ENCODE measurements at regions not wholly inside any gene's neighbourhood (a gene's known extent, or its start where the extent isn't known, plus 50 kb on each side); places are given as distances from the start of the nearest gene placed in this dataset.

- DNase-seq: peak; percentile 66
Observed at GRCh38 chr2:236317938-236318396, 53.8 kb upstream of the ASB18 start.

- no peak for DNase-seq
Observed at GRCh38 chr2:236318401-236318800, 54.2 kb upstream of the ASB18 start.

GRCh38 chr2:236319036-236319435 lies 54.8 kb upstream of the ASB18 start:
- no peak for DNase-seq

- DNase-seq: no peak
Observed at GRCh38 chr2:236321415-236321814, 57.2 kb upstream of the ASB18 start.

GRCh38 chr2:236333417-236334121 lies 69.4 kb upstream of the ASB18 start:
- DNase-seq: no peak

GRCh38 chr2:236334122-236334876 lies 70.1 kb upstream of the ASB18 start:
- no peak for DNase-seq

GRCh38 chr2:236335696-236336574 lies 71.7 kb upstream of the ASB18 start:
- DNase-seq: no peak

GRCh38 chr2:236336575-236337464 lies 72.6 kb upstream of the ASB18 start:
- DNase-seq: no peak

- no peak for DNase-seq
Observed at GRCh38 chr2:236337465-236338325, 73.5 kb upstream of the ASB18 start.

GRCh38 chr2:236338495-236339184 lies 74.4 kb upstream of the ASB18 start:
- DNase-seq: no peak

- no peak for DNase-seq
Observed at GRCh38 chr2:236340251-236340650, 76.0 kb upstream of the ASB18 start.

GRCh38 chr2:236341067-236341466 lies 76.9 kb upstream of the ASB18 start:
- no peak for DNase-seq

- DNase-seq: no peak
Observed at GRCh38 chr2:236341721-236342120, 77.5 kb upstream of the ASB18 start.

GRCh38 chr2:236342507-236342906 lies 78.3 kb upstream of the ASB18 start:
- DNase-seq: no peak

- DNase-seq: no peak
Observed at GRCh38 chr2:236342951-236343350, 78.7 kb upstream of the ASB18 start.

- DNase-seq: peak; percentile 29
Observed at GRCh38 chr2:236343400-236344161, 79.4 kb upstream of the ASB18 start.

GRCh38 chr2:236344446-236344845 lies 80.2 kb upstream of the ASB18 start:
- DNase-seq: no peak

- no peak for DNase-seq
Observed at GRCh38 chr2:236345081-236345714, 81.0 kb upstream of the ASB18 start.

GRCh38 chr2:236346366-236346765 lies 82.2 kb upstream of the ASB18 start:
- DNase-seq: no peak
